ENCODE measurements at regions not wholly inside any gene's neighbourhood (a gene's known extent, or its start where the extent isn't known, plus 50 kb on each side); places are given as distances from the start of the nearest gene placed in this dataset.

GRCh38 chr10:100613846-100614245, 78.1 kb downstream of the HIF1AN start:
- no peak for TF ChIP-seq FOS (IDR thresholded peaks at IDR 0.05; ENCODE audit: borderline replicate concordance, insufficient read depth, low read length)
- TF ChIP-seq JUN (IDR thresholded peaks at IDR 0.05; ENCODE audit: borderline replicate concordance, insufficient read depth, insufficient read length, low read depth) = no peak
- TF ChIP-seq MAX (IDR thresholded peaks at IDR 0.05; ENCODE audit: insufficient read depth, insufficient read length) = no peak
- TF ChIP-seq POLR2AphosphoS5 (IDR thresholded peaks at IDR 0.05; ENCODE audit: insufficient read depth, low read depth, low read length) = no peak
- no peak for TF ChIP-seq POLR2A (IDR thresholded peaks at IDR 0.05; ENCODE audit: low read depth, low read length)
- no peak for TF ChIP-seq CTCF (IDR thresholded peaks at IDR 0.05; ENCODE audit: extremely low read depth in 1 of 2, insufficient read depth in 1 of 2, low read depth in 1 of 2, low read length in 2 of 2)
- TF ChIP-seq EZH2 (IDR thresholded peaks at IDR 0.05; ENCODE audit: borderline replicate concordance, low read depth, low read length, severe bottlenecking) = no peak
- TF ChIP-seq MYC (IDR thresholded peaks at IDR 0.05; ENCODE audit: low read depth, low read length) = no peak
- TF ChIP-seq GATA2 (IDR thresholded peaks at IDR 0.05; ENCODE audit: insufficient read depth, insufficient read length, low read depth, low read length) = no peak
- Histone ChIP-seq H3K4me2 (ENCODE audit: insufficient read depth, low read length) (no peak overlapping the region), H3K27me3 (ENCODE audit: control insufficient read depth in 2 of 2, insufficient read depth in 2 of 2, low read length in 2 of 2) (peaks cover 4 to 6% of the 10 kb centered on the region in 2 experiments), H3K36me3 (ENCODE audit: control insufficient read depth in 2 of 2, extremely low read depth in 1 of 2, insufficient read depth in 2 of 2, low read length in 2 of 2) (no peaks in the 10 kb centered on the region), H4K20me1 (replicated peaks; ENCODE audit: control insufficient read depth, extremely low read depth, insufficient read depth, low read length) (no peaks in the 10 kb centered on the region), H3K4me1 (ENCODE audit: control insufficient read depth, extremely low read depth, insufficient read depth, low read length) (no peaks in the 10 kb centered on the region), H3K4me3 (replicated peaks in 1 of 3; ENCODE audit: insufficient read depth in 1 of 3, low read depth in 1 of 3, low read length in 3 of 3) (no peak overlapping the region), H3K9me3 (replicated peaks; ENCODE audit: control insufficient read depth, insufficient read depth, low read length) (no peaks in the 10 kb centered on the region), H3K9ac (replicated peaks; ENCODE audit: extremely low read depth, insufficient read depth, low read length) (no peak overlapping the region), H3K27ac (ENCODE audit: insufficient read depth, low read depth, low read length) (no peak overlapping the region), H3K79me2 (ENCODE audit: control insufficient read depth, insufficient read depth, low read length) (no peaks in the 10 kb centered on the region), H3K9me1 (replicated peaks; ENCODE audit: control insufficient read depth, extremely low read depth, insufficient read depth, low read length) (no peaks in the 10 kb centered on the region), H2AFZ (ENCODE audit: low read depth, low read length) (no peak overlapping the region)
- dilution Hi-C loops (cut with MboI; ENCODE audit: extremely low pct_ligation_motif_present, low sequenced_read_pairs) = no loop called here
- BruUV-seq (replicated peaks) = no TSS peak
- intact Hi-C loops (cut with micrococcal nuclease) = no loop called here
- DNase-seq (ENCODE audit: low read depth, low spot score) (no peak), FAIRE-seq (no peak)
- POLR2A ChIA-PET = no interaction called here
- CTCF ChIA-PET = no interaction called here

Data from endothelial cell of umbilical vein (primary cell).